SK-N-SH treated with all-trans-retinoic acid at 6 μM for 48 hours (cell line): ENCODE measurements at regions not wholly inside any gene's neighbourhood (a gene's known extent, or its start where the extent isn't known, plus 50 kb on each side); places are given as distances from the start of the nearest gene placed in this dataset.

Experiments used
- ATAC-seq: fragments of 200-7000 bp; cut with Tn5 transposase; 3 replicates; pipeline ENCODE4 v1.9.1; 2020; ENCODE audit warnings: mild to moderate bottlenecking, moderate library complexity
- ARNTL ChIP-seq: fragments of 450-650 bp; formaldehyde crosslinking; IDR thresholded peaks from 2 replicates; pipeline ENCODE4 v1.5.0; 2020; ENCODE audit warnings: low read depth, mild to moderate bottlenecking, moderate library complexity, borderline replicate concordance
- BACH2 ChIP-seq: fragments of 250-450 bp; sonication (Bioruptor Pico); IDR thresholded peaks from 2 replicates; pipeline ENCODE4 v1.9.0; 2021; ENCODE audit warnings: mild to moderate bottlenecking, borderline replicate concordance
- CSDC2 ChIP-seq: fragments of 250-450 bp; sonication (Bioruptor Pico); IDR thresholded peaks from 2 replicates; pipeline ENCODE4 v1.5.0; 2020; ENCODE audit warnings: mild to moderate bottlenecking, moderate library complexity
- ESRRG ChIP-seq: fragments of 250-450 bp; sonication (Bioruptor Pico); IDR thresholded peaks from 2 replicates; pipeline ENCODE4 v1.6.1; 2021; ENCODE audit warnings: mild to moderate bottlenecking
- ISL1 ChIP-seq: fragments of 250-450 bp; sonication (Bioruptor Pico); IDR thresholded peaks from 2 replicates; pipeline ENCODE4 v2.1.2; 2022; ENCODE audit warnings: mild to moderate bottlenecking, moderate library complexity
- OSR1 ChIP-seq: fragments of 250-450 bp; sonication (Bioruptor Pico); IDR thresholded peaks from 2 replicates; pipeline ENCODE4 v1.8.0; 2022; ENCODE audit warnings: moderate library complexity, mild to moderate bottlenecking, inconsistent platforms
- PPARA ChIP-seq: fragments of 250-450 bp; sonication (Bioruptor Pico); IDR thresholded peaks from 2 replicates; pipeline ENCODE4 v1.5.0; 2020; ENCODE audit warnings: mild to moderate bottlenecking, borderline replicate concordance
- RARB ChIP-seq: fragments of 250-450 bp; sonication (Bioruptor Pico); IDR thresholded peaks from 2 replicates; pipeline ENCODE4 v1.8.0; 2021; ENCODE audit warnings: mild to moderate bottlenecking, moderate library complexity
- TCF4 ChIP-seq: fragments of 250-450 bp; sonication (Bioruptor Pico); IDR thresholded peaks from 2 replicates; pipeline ENCODE4 v1.8.0; 2021; ENCODE audit warnings: mild to moderate bottlenecking, moderate library complexity, borderline replicate concordance
- TOX ChIP-seq: fragments of 250-450 bp; sonication (Bioruptor Pico); IDR thresholded peaks from 2 replicates; pipeline ENCODE4 v1.8.0; 2021; ENCODE audit warnings: mild to moderate bottlenecking, moderate library complexity, borderline replicate concordance
- ZC3H10 ChIP-seq: fragments of 250-450 bp; sonication (Bioruptor Pico); IDR thresholded peaks from 2 replicates; pipeline ENCODE4 v1.5.1; 2021; ENCODE audit warnings: mild to moderate bottlenecking, moderate library complexity
- ZFP3 ChIP-seq: fragments of 250-450 bp; sonication (Bioruptor Pico); IDR thresholded peaks from 2 replicates; pipeline ENCODE4 v1.5.0; 2020; ENCODE audit warnings: mild to moderate bottlenecking, moderate library complexity
- ZFP30 ChIP-seq: fragments of 450-650 bp; formaldehyde crosslinking; IDR thresholded peaks from 2 replicates; pipeline ENCODE4 v1.5.0; 2022; ENCODE audit warnings: mild to moderate bottlenecking, moderate library complexity
- ZNF565 ChIP-seq: fragments of 450-650 bp; formaldehyde crosslinking; conservative IDR thresholded peaks from 2 replicates; pipeline ENCODE4 v1.5.0; 2020; ENCODE audit warnings: low read depth, mild to moderate bottlenecking, moderate library complexity
- ZNF70 ChIP-seq: fragments of 450-650 bp; formaldehyde crosslinking; IDR thresholded peaks from 2 replicates; pipeline ENCODE4 v1.5.0; 2020; ENCODE audit warnings: mild to moderate bottlenecking, moderate library complexity
- ZNF8 ChIP-seq: fragments of 450-650 bp; formaldehyde crosslinking; IDR thresholded peaks from 2 replicates; pipeline ENCODE4 v1.5.0; 2020; ENCODE audit warnings: mild to moderate bottlenecking, moderate library complexity
- TF ChIP-seq, protein P1 (sequence below): fragments of 250-450 bp; sonication (Bioruptor Pico); IDR thresholded peaks from 2 replicates; pipeline ENCODE4 v1.5.1; 2021; ENCODE audit warnings: mild to moderate bottlenecking, moderate library complexity
- TF ChIP-seq, protein P2 (sequence below): fragments of 250-450 bp; sonication (Bioruptor Pico); IDR thresholded peaks from 2 replicates; pipeline ENCODE4 v1.5.1; 2020; ENCODE audit warnings: low read depth, mild to moderate bottlenecking, moderate library complexity
- TF ChIP-seq, protein P3 (sequence below): fragments of 250-450 bp; sonication (Bioruptor Pico); IDR thresholded peaks from 2 replicates; pipeline ENCODE4 v1.5.0; 2020; ENCODE audit warnings: mild to moderate bottlenecking, moderate library complexity
- TF ChIP-seq, protein P4 (sequence below): fragments of 250-450 bp; sonication (Bioruptor Pico); IDR thresholded peaks from 2 replicates; pipeline ENCODE4 v1.8.0; 2020; ENCODE audit warnings: mild to moderate bottlenecking, moderate library complexity, borderline replicate concordance
- TF ChIP-seq, protein P5 (sequence below): fragments of 250-450 bp; sonication (Bioruptor Pico); IDR thresholded peaks from 2 replicates; pipeline ENCODE4 v1.8.0; 2021; ENCODE audit warnings: low read depth, mild to moderate bottlenecking, moderate library complexity, borderline replicate concordance

DNA sequence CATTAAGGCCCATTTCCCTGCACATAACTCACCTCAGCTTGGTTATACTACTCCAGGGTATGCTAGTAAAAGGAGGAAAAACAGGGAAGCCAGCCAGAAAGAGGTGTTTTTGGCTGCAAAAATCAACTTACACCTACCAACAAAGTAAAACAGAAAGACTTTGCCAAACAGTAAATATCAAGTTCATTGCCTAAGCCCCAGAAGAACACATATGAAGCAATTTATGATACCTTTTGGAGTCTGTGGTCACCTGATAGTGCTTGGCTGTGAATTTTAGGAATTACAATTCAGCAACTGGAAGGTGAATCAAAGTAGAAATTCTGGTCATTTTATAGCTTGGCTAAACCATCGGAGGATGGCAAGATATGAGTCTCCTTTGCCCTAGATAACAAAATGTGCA lies 463.7 kb upstream of the CLINT1 start:
- ATAC-seq: no peak
- TF ChIP-seq OSR1: no peak
- no peak for TF ChIP-seq ZFP3
- TF ChIP-seq, protein P1, sequence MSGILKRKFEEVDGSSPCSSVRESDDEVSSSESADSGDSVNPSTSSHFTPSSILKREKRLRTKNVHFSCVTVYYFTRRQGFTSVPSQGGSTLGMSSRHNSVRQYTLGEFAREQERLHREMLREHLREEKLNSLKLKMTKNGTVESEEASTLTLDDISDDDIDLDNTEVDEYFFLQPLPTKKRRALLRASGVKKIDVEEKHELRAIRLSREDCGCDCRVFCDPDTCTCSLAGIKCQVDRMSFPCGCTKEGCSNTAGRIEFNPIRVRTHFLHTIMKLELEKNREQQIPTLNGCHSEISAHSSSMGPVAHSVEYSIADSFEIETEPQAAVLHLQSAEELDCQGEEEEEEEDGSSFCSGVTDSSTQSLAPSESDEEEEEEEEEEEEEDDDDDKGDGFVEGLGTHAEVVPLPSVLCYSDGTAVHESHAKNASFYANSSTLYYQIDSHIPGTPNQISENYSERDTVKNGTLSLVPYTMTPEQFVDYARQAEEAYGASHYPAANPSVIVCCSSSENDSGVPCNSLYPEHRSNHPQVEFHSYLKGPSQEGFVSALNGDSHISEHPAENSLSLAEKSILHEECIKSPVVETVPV (CRISPR knock-in tag): no peak
- TF ChIP-seq, protein P2, sequence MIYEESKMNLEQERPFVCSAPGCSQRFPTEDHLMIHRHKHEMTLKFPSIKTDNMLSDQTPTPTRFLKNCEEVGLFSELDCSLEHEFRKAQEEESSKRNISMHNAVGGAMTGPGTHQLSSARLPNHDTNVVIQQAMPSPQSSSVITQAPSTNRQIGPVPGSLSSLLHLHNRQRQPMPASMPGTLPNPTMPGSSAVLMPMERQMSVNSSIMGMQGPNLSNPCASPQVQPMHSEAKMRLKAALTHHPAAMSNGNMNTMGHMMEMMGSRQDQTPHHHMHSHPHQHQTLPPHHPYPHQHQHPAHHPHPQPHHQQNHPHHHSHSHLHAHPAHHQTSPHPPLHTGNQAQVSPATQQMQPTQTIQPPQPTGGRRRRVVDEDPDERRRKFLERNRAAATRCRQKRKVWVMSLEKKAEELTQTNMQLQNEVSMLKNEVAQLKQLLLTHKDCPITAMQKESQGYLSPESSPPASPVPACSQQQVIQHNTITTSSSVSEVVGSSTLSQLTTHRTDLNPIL (CRISPR knock-in tag): no peak
- TF ChIP-seq TCF4: no peak
- TF ChIP-seq ARNTL: no peak
- no peak for TF ChIP-seq ZFP30
- no peak for TF ChIP-seq ZC3H10
- TF ChIP-seq BACH2 (CRISPR knock-in tag): no peak
- TF ChIP-seq TOX (CRISPR knock-in tag): no peak
- no peak for TF ChIP-seq ZNF565
- no peak for TF ChIP-seq RARB
- TF ChIP-seq, protein P3, sequence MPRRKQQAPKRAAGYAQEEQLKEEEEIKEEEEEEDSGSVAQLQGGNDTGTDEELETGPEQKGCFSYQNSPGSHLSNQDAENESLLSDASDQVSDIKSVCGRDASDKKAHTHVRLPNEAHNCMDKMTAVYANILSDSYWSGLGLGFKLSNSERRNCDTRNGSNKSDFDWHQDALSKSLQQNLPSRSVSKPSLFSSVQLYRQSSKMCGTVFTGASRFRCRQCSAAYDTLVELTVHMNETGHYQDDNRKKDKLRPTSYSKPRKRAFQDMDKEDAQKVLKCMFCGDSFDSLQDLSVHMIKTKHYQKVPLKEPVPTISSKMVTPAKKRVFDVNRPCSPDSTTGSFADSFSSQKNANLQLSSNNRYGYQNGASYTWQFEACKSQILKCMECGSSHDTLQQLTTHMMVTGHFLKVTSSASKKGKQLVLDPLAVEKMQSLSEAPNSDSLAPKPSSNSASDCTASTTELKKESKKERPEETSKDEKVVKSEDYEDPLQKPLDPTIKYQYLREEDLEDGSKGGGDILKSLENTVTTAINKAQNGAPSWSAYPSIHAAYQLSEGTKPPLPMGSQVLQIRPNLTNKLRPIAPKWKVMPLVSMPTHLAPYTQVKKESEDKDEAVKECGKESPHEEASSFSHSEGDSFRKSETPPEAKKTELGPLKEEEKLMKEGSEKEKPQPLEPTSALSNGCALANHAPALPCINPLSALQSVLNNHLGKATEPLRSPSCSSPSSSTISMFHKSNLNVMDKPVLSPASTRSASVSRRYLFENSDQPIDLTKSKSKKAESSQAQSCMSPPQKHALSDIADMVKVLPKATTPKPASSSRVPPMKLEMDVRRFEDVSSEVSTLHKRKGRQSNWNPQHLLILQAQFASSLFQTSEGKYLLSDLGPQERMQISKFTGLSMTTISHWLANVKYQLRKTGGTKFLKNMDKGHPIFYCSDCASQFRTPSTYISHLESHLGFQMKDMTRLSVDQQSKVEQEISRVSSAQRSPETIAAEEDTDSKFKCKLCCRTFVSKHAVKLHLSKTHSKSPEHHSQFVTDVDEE: no peak
- no peak for TF ChIP-seq ISL1 (CRISPR knock-in tag)
- TF ChIP-seq, all 23 proteins: peak for 0

DNA sequence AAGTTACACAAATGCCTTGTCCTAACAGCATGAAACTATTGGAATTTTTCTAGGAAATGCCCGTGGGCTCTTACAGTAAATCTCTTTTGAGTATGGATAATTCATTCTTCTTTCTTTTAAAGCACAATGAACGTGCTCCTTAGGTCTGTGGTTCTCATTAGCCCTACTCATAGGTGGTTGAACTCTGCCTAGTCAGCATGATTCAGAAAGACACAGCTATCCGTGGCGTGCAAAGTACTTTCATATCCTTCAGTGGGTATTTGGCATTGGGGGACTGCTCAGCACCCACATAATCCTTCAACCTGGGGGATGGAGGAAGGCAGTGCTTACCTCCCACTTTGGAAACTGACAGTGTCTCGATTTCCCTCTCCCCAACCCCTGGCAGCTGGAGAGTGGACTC lies 462.0 kb upstream of the CLINT1 start:
- ATAC-seq: no peak
- no peak for TF ChIP-seq ARNTL
- TF ChIP-seq, protein P4, sequence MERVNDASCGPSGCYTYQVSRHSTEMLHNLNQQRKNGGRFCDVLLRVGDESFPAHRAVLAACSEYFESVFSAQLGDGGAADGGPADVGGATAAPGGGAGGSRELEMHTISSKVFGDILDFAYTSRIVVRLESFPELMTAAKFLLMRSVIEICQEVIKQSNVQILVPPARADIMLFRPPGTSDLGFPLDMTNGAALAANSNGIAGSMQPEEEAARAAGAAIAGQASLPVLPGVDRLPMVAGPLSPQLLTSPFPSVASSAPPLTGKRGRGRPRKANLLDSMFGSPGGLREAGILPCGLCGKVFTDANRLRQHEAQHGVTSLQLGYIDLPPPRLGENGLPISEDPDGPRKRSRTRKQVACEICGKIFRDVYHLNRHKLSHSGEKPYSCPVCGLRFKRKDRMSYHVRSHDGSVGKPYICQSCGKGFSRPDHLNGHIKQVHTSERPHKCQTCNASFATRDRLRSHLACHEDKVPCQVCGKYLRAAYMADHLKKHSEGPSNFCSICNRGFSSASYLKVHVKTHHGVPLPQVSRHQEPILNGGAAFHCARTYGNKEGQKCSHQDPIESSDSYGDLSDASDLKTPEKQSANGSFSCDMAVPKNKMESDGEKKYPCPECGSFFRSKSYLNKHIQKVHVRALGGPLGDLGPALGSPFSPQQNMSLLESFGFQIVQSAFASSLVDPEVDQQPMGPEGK (CRISPR knock-in tag): no peak
- no peak for TF ChIP-seq ESRRG (CRISPR knock-in tag)
- TF ChIP-seq PPARA (CRISPR knock-in tag): no peak
- no peak for TF ChIP-seq ZFP30
- TF ChIP-seq ZNF8 (CRISPR knock-in tag): no peak
- TF ChIP-seq, protein P2 (CRISPR knock-in tag): no peak

DNA sequence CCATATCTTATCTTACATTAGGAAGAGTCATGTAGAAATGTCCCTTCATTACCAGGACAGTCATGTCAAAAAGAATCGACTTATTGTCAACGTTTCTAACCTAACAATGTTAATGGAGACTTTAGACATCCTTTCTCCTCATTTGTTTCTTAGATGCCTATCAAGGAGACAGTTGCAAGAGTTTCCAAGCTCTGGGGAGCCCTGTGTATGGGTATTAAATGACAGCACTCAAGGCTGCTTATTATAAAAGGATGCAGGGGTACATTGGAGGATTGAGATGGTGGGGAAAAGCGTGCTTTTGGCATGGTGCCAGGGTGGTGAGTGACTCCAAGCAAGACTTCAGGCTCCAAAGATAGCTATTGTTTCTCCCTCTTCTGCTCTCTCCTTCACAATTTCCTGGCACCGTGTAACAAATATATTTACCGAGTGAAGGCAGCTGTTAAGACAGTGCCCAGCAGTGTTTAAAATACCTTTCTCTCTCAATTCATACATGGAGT lies 461.3 kb upstream of the CLINT1 start:
- ATAC-seq: no peak
- TF ChIP-seq PPARA (CRISPR knock-in tag) (no peak), ZNF565 (no peak), RARB (no peak), CSDC2 (CRISPR knock-in tag) (no peak), ZNF8 (CRISPR knock-in tag) (no peak), ZFP3 (no peak), OSR1 (no peak), ZFP30 (no peak), ESRRG (CRISPR knock-in tag) (no peak), ARNTL (no peak), ZNF70 (no peak), ISL1 (CRISPR knock-in tag) (no peak), ZC3H10 (no peak), TCF4 (no peak), BACH2 (CRISPR knock-in tag) (no peak)
- TF ChIP-seq, protein P3: no peak
- TF ChIP-seq, protein P4 (CRISPR knock-in tag): no peak
- TF ChIP-seq, protein P5, sequence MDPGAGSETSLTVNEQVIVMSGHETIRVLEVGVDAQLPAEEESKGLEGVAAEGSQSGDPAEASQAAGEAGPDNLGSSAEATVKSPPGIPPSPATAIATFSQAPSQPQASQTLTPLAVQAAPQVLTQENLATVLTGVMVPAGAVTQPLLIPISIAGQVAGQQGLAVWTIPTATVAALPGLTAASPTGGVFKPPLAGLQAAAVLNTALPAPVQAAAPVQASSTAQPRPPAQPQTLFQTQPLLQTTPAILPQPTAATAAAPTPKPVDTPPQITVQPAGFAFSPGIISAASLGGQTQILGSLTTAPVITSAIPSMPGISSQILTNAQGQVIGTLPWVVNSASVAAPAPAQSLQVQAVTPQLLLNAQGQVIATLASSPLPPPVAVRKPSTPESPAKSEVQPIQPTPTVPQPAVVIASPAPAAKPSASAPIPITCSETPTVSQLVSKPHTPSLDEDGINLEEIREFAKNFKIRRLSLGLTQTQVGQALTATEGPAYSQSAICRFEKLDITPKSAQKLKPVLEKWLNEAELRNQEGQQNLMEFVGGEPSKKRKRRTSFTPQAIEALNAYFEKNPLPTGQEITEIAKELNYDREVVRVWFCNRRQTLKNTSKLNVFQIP: no peak
